GM12801 (cell line): ENCODE measurements at regions not wholly inside any gene's neighbourhood (a gene's known extent, or its start where the extent isn't known, plus 50 kb on each side); places are given as distances from the start of the nearest gene placed in this dataset.

Source experiments
- CTCF ChIP-seq: IDR thresholded peaks from one replicate; pipeline ENCODE4 v1.5.1; 2011; ENCODE audit warnings: control low read depth; ENCODE audit not compliant: insufficient read length; ENCODE audit errors: extremely low read depth

- TF ChIP-seq CTCF, result no peak
Measured at GRCh38 chr5:165858118-165858517, 2352.7 kb downstream of the MAT2B start.

- no peak for TF ChIP-seq CTCF
Measured at GRCh38 chr5:165859251-165859650, 2353.8 kb downstream of the MAT2B start.

- TF ChIP-seq CTCF, result no peak
Measured at GRCh38 chr5:165863239-165863638, 2357.8 kb downstream of the MAT2B start.

- TF ChIP-seq CTCF, result no peak
Measured at GRCh38 chr5:165871291-165871690, 2365.9 kb downstream of the MAT2B start.

- TF ChIP-seq CTCF, result no peak
Measured at GRCh38 chr5:165874851-165875250, 2369.4 kb downstream of the MAT2B start.

GRCh38 chr5:165876538-165876937 is 2371.1 kb downstream of the MAT2B start:
- no peak for TF ChIP-seq CTCF

GRCh38 chr5:165877475-165877874 is 2372.1 kb downstream of the MAT2B start:
- TF ChIP-seq CTCF, result no peak

- TF ChIP-seq CTCF, result no peak
Measured at GRCh38 chr5:165881259-165881658, 2375.8 kb downstream of the MAT2B start.
